Right ventricle myocardium superior (tissue), 1 donor: ENCODE measurements at regions not wholly inside any gene's neighbourhood (a gene's known extent, or its start where the extent isn't known, plus 50 kb on each side); places are given as distances from the start of the nearest gene placed in this dataset.

Source experiments
- ATAC-seq: fragments of 200-7000 bp; cut with Tn5 transposase; one replicate; pipeline ENCODE4 v1.9.1; 2020; ENCODE audit warnings: mild to moderate bottlenecking; ENCODE audit not compliant: poor library complexity
- DNase-seq: peaks from one replicate; pipeline ENCODE4 v3.0.0-alpha.2; 2020
- intact Hi-C: fragments of 100-400 bp; cut with DNase I; formaldehyde crosslinking; loops from one replicate; pipeline ENCODE4 v1.11.2; 2022
- donor health status: DM: no; HTN: yes; CAD: no; lungs with severe emphysema.

DNA sequence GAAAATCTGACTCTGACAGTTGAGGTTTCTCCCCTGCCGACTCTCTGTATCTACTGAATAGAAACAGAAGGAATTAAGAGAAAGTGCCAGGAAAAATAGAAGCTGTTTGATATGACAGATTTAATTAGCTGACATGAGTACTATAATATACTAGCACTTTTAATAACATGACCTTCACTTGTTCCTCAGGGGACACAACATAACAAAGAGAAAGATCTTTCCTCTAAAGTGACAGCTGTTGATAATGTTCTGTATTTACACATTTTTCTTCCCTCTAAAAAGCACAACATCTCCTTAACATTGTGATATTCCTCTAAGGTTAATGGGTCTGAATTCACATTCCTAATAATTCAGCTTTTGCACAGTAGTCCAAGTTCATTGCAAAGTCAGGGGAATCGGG, 1136.0 kb downstream of the PCDH17 start:
- intact Hi-C loops = no loop called here
- no peak for DNase-seq
- no peak for ATAC-seq

DNA sequence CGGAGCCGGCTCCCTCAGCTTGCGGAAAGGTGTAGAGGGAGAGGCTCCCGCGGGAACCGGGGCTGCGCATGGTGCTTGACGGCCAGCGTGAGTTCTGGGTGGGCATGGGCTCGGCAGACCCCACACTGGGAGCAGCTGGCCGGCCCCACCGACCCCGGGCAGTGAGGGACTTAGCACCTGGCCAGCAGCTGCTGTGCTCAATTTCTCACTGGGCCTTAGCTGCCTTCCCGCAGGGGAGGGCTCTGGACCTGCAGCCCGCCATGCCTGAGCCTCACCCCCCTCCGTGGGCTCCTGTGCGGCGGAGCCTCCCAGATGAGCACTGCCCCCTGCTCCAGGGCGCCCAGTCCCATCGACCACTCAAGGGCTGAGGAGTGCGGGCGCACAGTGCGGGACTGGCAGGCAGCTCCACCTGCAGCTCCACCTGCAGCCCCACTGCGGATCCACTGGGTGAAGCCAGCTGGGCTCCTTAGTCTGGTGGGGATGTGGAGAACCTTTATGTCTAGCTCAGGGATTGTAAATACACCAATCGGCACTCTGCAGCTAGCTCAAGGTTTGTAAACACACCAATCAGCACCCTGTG, 1141.8 kb downstream of the PCDH17 start:
- intact Hi-C loops = no loop called here
- ATAC-seq = no peak
- no peak for DNase-seq

DNA sequence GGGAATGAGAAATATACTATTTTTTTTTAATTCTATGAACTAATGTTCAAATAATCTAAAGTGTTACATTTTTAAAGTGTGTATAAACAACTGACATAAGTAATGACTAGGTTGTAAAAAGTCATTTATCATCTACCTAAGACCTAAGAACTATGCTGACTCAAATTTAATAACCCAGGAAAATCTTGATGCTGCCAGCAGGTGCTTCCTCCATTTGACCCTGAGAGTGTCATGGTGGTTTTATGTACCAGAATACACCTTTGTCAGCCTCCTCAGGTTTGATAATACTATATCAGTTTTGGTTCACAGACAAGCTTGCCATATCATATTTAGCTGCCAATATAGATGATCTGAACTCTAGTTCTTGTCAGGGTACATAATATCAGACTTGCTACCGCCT, 1151.2 kb downstream of the PCDH17 start:
- ATAC-seq (no peak), DNase-seq (no peak)
- intact Hi-C loops = no loop called here

DNA sequence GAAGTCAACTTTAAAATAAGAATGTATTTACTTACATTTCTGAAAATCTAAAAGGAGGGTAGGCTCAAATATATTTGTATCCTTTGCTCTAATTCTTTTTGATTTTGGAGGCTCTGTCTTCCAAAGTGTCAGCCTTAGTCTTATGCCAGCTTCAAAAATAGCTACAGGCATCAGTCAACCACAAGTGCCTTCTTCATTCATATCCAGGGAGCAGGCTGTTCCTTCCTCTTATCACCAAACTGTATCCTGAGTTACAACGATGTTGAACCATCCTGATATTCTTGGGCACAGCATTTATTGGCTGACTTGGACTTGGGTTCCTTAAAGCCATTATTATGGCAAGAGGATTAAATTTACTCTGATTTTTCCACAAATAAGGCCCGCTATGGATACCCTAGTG, 1161.3 kb downstream of the PCDH17 start:
- ATAC-seq (peak; percentile 97), DNase-seq (no peak)
- intact Hi-C loops = no loop called here

DNA sequence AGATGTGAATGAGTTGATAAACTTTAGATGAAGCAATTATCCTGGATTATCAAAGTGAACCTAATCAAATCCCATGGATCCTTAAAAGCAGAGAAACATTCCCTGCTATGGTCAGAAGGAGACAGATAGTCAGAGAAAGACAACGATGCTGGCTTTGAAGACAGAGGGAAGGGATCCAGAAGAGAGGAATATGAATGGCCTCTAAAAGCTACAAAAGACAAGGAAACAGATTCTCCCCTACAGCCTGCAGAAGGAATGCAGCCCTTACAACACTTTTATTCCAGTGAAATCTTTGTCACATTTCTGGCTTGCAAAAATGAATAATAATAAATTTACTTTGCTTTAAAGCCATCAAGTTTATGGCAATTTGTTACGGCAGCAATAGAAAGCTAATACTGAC, 1164.2 kb downstream of the PCDH17 start:
- intact Hi-C loops = no loop called here
- ATAC-seq (no peak), DNase-seq (no peak)

DNA sequence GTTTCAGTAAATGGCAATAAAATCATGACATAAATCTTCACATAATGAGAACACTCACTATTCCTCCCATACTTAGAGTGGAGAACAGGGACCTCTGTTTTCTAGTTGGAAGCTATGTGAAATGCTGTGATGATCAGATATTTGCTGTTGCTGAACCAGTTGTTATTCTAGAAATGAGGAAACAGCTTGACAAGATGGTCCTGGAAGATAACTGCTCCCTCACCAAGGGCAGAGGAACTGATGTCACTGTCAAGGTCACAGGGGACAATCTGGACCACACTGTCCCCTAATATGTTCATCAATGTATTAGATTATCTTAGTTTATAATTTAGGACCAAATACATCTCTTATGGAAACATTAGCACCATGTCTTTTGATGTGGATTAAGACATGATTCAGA, 1173.3 kb downstream of the PCDH17 start:
- intact Hi-C loops = no loop called here
- ATAC-seq (no peak), DNase-seq (no peak)

DNA sequence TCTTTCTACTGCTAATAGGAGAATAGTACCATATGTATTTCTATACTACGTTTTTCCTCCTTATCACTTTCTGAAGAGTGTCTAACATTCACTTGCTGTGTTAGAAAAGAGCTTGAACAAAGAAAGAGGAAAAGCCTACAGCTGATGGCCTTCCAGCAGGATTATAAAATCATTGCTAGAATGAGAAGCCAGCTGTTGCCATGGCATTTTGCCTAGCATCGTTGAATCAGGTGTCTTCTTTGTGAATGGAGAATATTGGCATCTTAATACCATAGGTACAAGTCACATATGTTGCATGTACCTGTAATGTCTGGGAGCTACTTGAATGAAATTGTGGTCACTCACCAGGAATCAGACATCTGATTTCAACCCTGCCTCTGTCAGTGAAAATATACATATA, 1174.9 kb downstream of the PCDH17 start:
- no peak for ATAC-seq
- DNase-seq = no peak
- intact Hi-C loops = no loop called here

DNA sequence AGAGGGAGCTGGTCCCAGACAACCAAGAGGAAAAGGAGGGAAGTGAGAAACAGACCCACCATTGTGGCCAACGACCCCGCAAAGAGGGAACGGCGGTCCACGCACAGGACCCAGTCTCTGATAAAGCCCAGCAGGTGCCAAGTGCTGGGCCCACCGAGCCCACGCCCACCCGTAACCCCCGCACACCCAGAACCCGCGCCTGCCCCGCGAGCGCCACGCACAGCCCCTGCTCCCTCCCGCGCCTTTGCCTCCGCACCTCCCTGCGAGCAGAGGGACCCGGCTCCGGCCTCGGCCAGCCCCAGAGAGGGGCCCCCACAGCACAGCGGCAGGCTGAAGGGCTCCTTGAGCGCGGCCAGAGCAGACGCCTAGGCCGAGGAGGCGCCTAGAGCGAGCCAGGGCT, 1192.2 kb downstream of the PCDH17 start:
- DNase-seq (no peak), ATAC-seq (no peak)
- intact Hi-C loops = no loop called here

DNA sequence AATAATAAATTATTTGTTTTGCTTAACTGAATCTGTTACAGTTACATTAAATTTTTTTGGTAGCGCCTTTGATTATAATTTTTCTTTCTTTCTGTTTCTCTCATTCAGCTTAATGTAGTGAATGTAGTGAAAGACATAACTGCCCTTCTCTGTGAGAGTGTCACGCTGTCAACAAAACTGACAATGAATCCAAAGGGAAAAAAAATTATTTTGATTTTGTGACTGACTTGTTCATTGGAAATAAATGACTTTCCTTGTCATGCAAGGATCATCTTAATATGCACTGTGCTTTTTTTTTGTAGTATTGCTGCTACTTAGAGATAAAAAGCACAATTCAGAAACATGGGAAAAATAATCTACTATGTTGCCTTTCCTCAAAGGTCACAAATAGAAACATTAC, 1196.4 kb downstream of the PCDH17 start:
- no peak for DNase-seq
- intact Hi-C loops = no loop called here
- no peak for ATAC-seq

DNA sequence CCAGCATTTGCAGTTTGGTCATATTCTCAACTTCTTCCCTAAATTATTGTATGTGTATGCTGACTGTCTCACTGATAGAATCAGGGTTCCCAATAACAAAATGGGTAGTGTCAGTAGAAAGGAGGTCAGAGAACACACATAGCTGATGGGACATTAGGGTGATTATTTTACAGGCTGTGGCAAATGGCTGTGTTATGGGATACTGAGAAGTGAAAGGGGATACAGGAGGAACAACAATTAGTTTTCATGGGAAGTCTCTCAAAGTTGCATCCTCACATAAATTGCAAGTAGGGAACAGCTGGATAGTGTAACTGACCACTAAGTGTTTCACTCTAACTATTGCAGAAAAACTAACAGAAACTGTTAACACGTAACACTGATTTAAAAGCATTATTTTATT, 1199.3 kb downstream of the PCDH17 start:
- no peak for DNase-seq
- intact Hi-C loops = no loop called here
- ATAC-seq = no peak

DNA sequence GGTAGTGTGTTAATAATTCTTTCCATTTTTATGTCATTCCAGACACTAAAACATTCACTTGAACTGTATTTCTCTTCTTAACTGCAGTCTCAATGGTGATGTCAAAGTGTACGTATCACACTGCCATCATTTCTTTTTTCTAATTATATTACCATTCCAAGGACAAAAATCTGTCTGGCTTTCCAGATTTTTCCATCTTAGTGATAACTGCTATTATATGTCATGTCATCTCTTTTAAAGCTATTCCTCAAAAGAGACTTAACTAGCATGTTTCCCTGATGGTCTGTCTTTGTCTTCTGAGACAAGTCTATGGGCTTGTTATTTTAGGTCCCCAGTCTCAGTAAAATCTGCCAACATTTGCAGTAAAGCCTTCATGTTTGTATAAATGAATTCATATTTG, 1207.1 kb downstream of the PCDH17 start:
- no peak for DNase-seq
- ATAC-seq = no peak
- intact Hi-C loops = no loop called here

DNA sequence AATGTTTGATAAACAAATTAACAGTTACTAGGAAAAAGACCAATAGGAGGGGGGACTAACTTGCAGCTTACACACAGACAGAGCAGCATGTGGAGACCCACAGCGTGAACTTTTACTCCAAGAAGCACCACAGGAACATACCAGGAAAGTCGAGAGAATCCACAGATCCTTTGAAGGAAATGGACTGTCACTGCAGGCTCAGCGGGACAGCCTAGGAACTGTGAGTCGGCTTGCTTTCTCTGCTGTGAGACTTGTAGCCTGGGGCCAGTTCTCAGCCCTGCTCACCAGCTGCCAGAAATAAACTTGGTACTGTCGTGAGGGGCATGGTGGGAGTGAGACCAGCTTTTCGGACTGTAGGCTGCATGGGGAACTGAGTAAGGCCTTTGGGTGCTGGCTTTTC, 1211.5 kb downstream of the PCDH17 start:
- no peak for DNase-seq
- intact Hi-C loops = no loop called here
- no peak for ATAC-seq

DNA sequence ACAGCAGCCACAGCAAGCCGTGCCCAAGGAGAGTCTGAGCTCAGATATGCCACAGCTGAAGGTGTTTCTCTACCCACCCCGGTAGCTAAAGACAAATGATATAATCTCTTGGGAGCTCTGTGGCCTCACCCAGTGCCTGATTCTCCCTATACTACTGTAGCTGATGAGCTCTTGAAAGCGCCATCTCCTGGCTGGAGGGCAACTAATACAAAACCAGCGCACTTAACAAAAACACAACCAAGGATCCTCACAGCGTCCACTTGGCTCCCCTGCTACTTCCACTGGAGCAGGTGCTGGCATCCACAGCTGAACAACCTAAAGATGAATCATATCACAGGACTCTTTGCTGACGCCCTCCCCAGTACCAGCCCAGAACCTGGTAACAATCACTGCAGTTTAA, 1212.0 kb downstream of the PCDH17 start:
- DNase-seq (no peak), ATAC-seq (no peak)
- intact Hi-C loops = no loop called here

DNA sequence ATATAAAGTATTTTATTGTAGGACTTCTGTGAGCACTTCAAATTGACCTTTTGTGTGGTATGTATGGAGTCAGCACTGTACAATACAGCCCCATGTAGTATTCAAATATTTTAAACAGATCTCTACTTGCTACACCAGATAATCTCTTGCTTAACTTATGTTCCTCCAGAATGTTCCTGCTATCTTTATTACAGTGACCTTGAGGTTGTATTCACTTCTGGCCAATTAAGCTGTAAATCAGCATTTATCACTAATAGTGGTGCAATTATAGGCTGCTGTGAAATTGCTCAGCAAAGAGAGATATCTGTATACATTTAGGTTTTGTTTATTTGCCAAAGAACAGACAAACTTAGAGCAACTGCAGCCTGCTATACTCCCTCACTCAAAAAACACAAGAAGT, 1218.6 kb downstream of the PCDH17 start:
- DNase-seq (no peak), ATAC-seq (no peak)
- intact Hi-C loops = no loop called here

DNA sequence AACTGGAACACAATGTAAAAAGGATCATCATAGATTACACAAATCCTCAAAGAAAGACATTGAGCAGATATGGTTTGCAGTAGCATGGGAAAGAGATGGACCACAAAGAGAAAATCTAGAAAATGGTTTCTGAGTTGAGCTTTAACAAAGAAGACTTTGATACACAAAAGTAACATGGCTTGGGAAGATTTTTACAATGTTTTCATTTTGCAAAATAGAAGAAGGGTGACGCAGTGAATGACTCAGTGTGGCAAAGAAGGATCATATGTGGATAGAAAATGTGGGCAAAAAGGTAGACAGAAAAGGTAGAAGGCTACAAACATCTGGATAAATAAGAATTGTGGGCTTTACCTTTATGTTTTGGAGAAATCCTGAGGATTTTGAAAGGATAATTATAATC, 1220.5 kb downstream of the PCDH17 start:
- no peak for DNase-seq
- intact Hi-C loops = no loop called here
- no peak for ATAC-seq

DNA sequence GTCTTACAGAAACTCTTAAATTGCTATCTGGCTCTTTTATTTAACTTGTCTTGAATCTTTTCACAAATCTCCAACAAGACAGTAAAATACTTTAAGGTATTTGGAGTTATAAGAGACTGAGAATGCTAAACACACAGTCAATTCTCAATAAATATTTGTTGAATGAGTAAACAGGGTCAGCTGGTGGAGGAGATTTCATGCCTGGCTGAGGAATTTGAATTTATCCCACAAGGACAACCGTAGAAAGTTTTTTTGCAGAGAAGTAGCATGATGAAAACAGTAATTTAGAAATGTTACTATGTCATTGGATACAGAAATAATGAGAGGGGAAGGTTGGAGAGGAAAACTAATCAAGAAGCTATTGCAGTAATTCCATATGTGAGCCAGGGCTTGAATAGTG, 1223.7 kb downstream of the PCDH17 start:
- intact Hi-C loops = no loop called here
- ATAC-seq (no peak), DNase-seq (no peak)

DNA sequence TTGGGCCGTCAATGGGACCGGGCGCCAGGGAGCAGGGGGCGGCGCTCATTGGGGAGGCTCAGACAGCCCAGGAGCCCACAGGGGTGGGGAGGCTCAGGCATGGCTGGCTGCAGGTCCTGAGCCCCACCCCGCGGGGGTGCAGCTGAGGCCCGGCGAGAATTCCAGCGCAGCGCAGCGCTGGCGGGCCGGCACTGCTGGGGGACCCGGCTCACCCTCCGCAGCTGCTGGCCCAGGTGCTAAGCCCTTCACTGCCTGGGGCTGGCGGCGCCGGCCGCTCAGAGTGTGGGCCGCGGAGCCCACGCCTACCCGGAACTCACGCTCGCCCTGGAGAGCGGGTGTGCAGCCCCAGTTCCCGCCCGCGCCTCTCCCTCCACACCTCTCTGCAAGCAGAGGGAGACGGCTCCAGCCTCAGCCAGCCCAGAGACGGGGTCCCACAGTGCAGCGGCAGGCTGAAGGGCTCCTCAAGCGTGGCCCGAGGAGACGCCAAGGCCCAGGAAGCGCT, 1227.4 kb downstream of the PCDH17 start:
- no peak for DNase-seq

DNA sequence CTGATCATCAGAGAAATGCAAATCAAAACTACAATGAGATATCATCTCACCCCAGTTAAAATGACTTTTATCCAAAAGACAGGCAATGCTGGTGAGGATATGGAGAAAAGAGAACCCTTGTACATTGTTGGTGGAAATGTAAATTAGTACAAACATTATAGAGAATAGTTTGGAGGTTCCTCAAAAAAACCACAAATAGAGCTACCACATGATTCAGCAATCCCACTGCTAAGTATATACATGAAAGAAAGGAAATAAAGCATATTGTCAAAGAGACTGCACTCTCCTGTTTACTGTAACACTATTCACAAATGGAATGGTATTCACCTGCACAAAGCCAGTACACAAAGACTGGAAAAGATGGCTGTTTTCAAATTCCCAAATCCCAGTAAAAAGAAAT, 1233.7 kb downstream of the PCDH17 start:
- DNase-seq (no peak), ATAC-seq (no peak)
- intact Hi-C loops = no loop called here

More for the DNA sequence above, 1227.4 kb downstream of the PCDH17 start:
- intact Hi-C loops = no loop called here
- ATAC-seq = no peak

DNA sequence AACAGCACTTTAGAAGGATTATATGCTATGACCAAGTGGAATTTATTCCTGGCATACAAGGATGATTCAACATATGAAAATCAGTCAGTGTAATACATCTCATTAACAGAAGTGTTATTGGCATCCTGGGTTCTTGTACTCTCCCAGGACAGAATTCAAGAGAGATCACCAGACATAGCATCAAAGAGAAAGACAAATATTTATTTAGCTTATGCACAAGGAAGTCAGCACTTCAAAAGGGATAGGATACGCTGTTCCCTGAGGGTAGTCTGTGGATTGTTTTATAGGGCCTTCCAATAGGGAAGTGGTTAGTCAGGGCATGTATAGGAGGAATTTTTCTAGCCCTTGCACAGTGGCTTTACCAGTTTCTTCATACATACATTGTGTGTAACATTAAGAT, 1238.0 kb downstream of the PCDH17 start:
- no peak for ATAC-seq
- intact Hi-C loops = no loop called here
- no peak for DNase-seq

DNA sequence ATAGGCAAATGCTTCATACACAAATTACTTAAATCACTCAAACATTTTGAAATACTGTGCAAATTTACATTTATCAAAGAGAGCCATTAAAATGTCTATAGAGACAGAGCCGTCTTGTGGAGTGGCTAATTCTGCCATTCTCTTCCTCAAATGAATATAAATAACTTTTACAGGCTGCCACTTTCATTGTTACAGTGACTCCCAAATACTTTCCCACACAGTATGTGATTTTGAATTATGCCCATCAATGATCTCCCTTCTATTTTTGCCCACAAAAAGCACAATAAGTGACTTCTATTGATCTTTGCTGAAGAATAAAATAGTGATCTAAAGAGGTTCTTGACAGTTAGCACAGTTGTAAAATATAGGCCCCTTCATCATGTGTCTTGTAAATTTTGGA, 1244.9 kb downstream of the PCDH17 start:
- intact Hi-C loops = no loop called here
- no peak for ATAC-seq

DNA sequence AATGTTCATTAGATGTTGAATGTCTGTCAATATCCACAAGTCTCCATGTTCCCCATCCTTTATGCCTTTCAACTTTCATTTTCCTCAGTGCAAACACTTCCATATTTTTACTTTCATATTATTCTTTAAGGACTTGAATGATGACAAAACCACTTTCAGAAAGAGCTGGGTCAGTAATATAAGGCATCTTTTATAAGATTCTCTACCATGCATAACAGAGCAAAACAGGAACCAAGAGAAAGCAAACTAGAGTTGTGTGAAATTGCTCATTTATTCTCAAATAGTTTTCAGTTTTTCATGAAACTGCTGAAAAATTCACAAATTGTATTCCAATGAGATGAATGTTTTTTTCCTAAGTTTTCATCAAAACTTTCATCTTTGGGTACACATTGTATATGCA, 1247.6 kb downstream of the PCDH17 start:
- DNase-seq = no peak
- intact Hi-C loops = no loop called here
- ATAC-seq = no peak

More for the DNA sequence above, 1244.9 kb downstream of the PCDH17 start:
- DNase-seq = no peak
